ENCODE measurements at regions not wholly inside any gene's neighbourhood (a gene's known extent, or its start where the extent isn't known, plus 50 kb on each side); places are given as distances from the start of the nearest gene placed in this dataset.
"Not testable (repeated sequence)": the region's sequence is repeated elsewhere in the genome, so short reads cannot be mapped to it uniquely, and the experiment has no call there.

DNA sequence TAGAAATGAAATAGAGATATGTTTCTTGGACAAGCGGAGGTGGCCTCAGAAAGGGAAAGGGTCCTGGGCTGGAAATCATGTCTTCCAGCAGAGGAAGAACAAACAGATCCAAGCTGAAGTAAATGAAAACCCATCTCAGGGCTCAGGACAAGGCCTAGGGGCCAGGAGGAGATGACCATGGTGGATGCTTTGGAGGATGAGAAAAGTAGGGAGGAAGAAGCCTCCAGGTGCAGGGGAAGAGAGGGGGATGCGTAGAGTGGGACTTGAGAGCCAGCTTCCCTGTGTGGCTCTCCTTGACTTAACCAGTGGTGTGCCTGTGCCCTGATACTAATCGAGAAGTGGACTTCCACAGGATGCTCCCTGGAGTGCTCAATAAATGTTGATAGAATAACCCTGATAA lies 203.2 kb downstream of the FAM43A start:
- TF ChIP-seq, protein P1, sequence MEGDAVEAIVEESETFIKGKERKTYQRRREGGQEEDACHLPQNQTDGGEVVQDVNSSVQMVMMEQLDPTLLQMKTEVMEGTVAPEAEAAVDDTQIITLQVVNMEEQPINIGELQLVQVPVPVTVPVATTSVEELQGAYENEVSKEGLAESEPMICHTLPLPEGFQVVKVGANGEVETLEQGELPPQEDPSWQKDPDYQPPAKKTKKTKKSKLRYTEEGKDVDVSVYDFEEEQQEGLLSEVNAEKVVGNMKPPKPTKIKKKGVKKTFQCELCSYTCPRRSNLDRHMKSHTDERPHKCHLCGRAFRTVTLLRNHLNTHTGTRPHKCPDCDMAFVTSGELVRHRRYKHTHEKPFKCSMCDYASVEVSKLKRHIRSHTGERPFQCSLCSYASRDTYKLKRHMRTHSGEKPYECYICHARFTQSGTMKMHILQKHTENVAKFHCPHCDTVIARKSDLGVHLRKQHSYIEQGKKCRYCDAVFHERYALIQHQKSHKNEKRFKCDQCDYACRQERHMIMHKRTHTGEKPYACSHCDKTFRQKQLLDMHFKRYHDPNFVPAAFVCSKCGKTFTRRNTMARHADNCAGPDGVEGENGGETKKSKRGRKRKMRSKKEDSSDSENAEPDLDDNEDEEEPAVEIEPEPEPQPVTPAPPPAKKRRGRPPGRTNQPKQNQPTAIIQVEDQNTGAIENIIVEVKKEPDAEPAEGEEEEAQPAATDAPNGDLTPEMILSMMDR (IDR thresholded peaks at IDR 0.05) = no peak
- H3K4me1 ChIP-seq = no peaks in the 10 kb centered on the region
- no peak overlapping the region for H3K27ac ChIP-seq
- H3K9me3 ChIP-seq = peaks cover 0 to 8% of the 10 kb centered on the region in 2 donors
- no peaks in the 10 kb centered on the region for H3K27me3 ChIP-seq
- intact Hi-C loops (cut with DNase I) = no loop called here
- no peaks in the 10 kb centered on the region for H3K36me3 ChIP-seq
- no peak for DNase-seq (ENCODE audit: low spot score in 2 of 2)
- no peak overlapping the region for H3K4me3 ChIP-seq

- peaks cover 0 to 8% of the 10 kb centered on the region in 2 donors for H3K9me3 ChIP-seq
- no peaks in the 10 kb centered on the region for H3K4me1 ChIP-seq
- no peak for DNase-seq (ENCODE audit: low spot score in 2 of 2)
- H3K4me3 ChIP-seq = no peak overlapping the region
- no peaks in the 10 kb centered on the region for H3K27me3 ChIP-seq
- H3K36me3 ChIP-seq = no peaks in the 10 kb centered on the region
- TF ChIP-seq, protein P1 (IDR thresholded peaks at IDR 0.05) = no peak
- no peak overlapping the region for H3K27ac ChIP-seq
- intact Hi-C loops (cut with DNase I) = no loop called here
Measured at GRCh38 chr3:194890091-194890490, 204.4 kb downstream of the FAM43A start.

DNA sequence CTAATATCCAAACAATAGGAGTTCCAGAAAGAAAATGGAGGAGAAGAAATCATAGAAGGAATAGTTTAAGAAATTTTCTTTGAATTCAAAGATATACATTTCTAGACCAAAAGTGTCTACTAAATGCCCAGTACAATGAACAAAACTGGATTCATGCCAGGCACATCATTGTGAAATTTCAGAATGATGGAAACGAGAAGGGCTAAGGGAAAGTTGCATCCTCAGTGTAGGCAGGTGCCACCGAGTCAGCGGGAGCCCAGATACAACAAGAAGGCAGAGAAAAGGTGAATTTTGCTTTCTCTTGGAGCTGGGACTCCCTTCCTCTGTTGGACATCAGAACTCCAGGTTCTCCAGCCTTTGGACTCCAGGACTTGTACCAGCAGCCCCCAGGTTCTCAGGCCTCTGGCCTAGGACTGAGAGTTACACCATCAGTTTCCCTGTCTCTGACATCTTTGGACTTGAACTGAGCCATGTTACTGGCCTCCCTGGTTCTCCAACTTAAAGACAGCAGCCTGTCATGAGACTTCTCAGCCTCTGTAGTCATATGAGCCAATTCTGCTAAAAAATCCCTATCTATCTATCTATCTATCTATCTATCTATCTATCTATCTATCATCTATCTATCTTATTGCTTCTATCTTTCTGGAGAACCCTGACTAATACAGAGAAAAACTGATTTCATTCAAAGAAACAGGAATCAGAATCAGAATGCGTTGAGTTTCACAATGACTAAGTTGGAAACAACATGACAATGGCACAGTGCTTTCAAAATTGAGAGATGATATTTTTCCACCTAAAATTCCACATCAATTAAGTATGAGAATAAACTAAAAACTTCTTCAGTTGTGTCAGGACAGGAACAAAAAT lies 207.7 kb downstream of the FAM43A start:
- Histone ChIP-seq H3K9me3 (peaks cover 0 to 8% of the 10 kb centered on the region in 2 donors), H3K27ac (no peak overlapping the region), H3K36me3 (no peaks in the 10 kb centered on the region), H3K27me3 (no peaks in the 10 kb centered on the region), H3K4me1 (no peaks in the 10 kb centered on the region), H3K4me3 (no peak overlapping the region)
- intact Hi-C loops (cut with DNase I) = no loop called here
- DNase-seq (ENCODE audit: low spot score in 2 of 2) = no peak
- TF ChIP-seq, protein P1 (IDR thresholded peaks at IDR 0.05) = no peak

DNA sequence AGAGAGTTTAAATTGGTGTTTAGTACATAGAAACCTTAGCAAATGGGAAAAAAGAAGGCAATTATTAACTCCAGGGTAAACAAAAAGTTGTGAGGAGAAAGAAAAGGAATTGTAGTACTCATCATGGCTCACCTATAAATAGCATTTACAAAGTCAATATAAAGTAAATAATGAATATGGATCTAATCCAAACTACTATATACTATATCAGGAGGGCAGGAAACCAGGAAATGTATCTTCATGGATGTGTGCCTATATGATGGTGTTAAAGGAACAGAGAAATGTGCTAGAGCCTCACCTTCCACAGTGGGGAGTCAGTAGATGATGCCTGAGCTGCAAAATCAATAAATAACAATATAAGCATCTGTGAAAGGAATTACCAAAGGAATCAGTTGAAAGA lies 208.9 kb downstream of the FAM43A start:
- Histone ChIP-seq H3K4me1 (no peaks in the 10 kb centered on the region), H3K4me3 (no peak overlapping the region), H3K36me3 (no peaks in the 10 kb centered on the region), H3K27me3 (no peaks in the 10 kb centered on the region), H3K9me3 (peaks cover 0 to 11% of the 10 kb centered on the region in 2 donors), H3K27ac (no peak overlapping the region)
- TF ChIP-seq, protein P1 (IDR thresholded peaks at IDR 0.05) = no peak
- no peak for DNase-seq (ENCODE audit: low spot score in 2 of 2)
- intact Hi-C loops (cut with DNase I) = no loop called here

DNA sequence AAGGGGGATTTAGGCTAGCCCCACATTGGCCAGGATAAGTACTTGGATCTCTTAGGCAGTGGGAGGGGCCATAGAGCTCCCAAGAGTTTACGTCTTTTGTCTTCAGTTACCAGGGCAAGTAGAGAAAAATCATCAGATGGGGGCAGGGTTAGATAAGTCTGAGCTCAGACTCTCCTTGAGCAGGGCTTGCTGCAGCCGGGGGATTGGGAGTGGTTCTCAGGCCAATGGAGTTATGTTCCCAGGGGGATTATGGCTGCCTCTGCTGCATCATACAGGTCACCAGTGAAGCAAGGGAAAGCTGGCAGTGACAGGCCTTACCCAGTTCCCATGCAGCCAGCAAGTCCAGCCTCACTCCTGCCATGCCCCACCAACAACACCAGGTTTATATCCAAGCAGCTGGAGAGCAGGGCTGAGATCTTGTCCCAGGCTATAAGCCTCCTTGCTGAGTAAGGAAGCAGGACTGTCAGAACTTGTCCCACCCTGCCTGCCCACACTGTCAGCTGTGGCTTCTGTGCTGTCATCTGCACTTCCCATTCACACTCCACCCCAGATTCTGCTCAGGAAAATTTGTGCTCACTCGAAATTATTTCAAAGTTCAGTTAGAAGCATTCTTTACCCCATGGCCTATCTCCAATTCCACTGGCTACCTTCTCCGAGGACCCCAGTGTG lies 215.3 kb downstream of the FAM43A start:
- DNase-seq (ENCODE audit: low spot score in 2 of 2) = no peak
- TF ChIP-seq, protein P1 (IDR thresholded peaks at IDR 0.05) = no peak
- no peak overlapping the region for H3K27ac ChIP-seq
- H3K27me3 ChIP-seq = no peaks in the 10 kb centered on the region
- intact Hi-C loops (cut with DNase I) = no loop called here
- peaks cover 0 to 6% of the 10 kb centered on the region in 2 donors for H3K9me3 ChIP-seq
- H3K4me3 ChIP-seq = no peak overlapping the region
- no peaks in the 10 kb centered on the region for H3K4me1 ChIP-seq
- H3K36me3 ChIP-seq = no peaks in the 10 kb centered on the region

DNA sequence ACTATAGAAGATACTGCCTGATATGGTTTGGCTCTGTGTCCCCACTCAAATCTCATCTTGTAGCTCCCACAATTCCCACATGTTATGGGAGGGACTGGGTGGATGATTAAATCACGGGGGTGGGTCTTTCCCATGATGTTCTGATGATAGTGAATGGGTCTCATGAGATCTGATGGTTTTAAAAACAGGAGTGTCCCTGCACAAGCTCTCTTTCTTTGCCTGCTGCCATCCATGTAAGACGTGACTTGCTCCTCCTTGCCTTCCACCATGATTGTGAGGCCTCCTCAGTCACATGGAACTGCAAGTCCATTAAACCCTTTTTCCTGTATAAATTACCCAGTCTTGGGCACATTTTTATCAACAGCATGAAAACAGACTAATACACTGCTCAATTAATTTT lies 217.8 kb downstream of the FAM43A start:
- intact Hi-C loops (cut with DNase I); DNase-seq (ENCODE audit: low spot score in 2 of 2); H3K4me3 ChIP-seq; H3K27me3 ChIP-seq; H3K36me3 ChIP-seq; H3K9me3 ChIP-seq; H3K27ac ChIP-seq; H3K4me1 ChIP-seq: not testable (repeated sequence)

- H3K9me3 ChIP-seq; H3K27ac ChIP-seq; H3K4me3 ChIP-seq; DNase-seq (ENCODE audit: low spot score in 2 of 2); intact Hi-C loops (cut with DNase I); H3K27me3 ChIP-seq; H3K36me3 ChIP-seq; H3K4me1 ChIP-seq: not testable (repeated sequence)
Measured at GRCh38 chr3:194904999-194905398, 219.3 kb downstream of the FAM43A start.

All from ascending aorta (tissue), 2 donors.